Epithelial cell of esophagus (primary cell): ENCODE measurements at regions not wholly inside any gene's neighbourhood (a gene's known extent, or its start where the extent isn't known, plus 50 kb on each side); places are given as distances from the start of the nearest gene placed in this dataset.
A peak's percentile ranks its signal among the peaks of the same experiment; 100 is the strongest.

ENCODE experiments used
- DNase-seq: peaks from one replicate; pipeline ENCODE4 v3.0.0; 2010; ENCODE audit warnings: low read depth
- H3K4me3 ChIP-seq: 2 replicates; pipeline ENCODE4 v1.5.1; 2011; ENCODE audit warnings: mild to moderate bottlenecking, low read length, control low read depth
- TF ChIP-seq, protein P1 (sequence below): IDR thresholded peaks from 2 replicates; pipeline ENCODE4 v1.5.1; 2011; ENCODE audit warnings: low read depth, mild to moderate bottlenecking, low read length, control low read depth, inconsistent platforms; ENCODE audit not compliant: insufficient read depth; ENCODE audit errors: missing control alignments

DNA sequence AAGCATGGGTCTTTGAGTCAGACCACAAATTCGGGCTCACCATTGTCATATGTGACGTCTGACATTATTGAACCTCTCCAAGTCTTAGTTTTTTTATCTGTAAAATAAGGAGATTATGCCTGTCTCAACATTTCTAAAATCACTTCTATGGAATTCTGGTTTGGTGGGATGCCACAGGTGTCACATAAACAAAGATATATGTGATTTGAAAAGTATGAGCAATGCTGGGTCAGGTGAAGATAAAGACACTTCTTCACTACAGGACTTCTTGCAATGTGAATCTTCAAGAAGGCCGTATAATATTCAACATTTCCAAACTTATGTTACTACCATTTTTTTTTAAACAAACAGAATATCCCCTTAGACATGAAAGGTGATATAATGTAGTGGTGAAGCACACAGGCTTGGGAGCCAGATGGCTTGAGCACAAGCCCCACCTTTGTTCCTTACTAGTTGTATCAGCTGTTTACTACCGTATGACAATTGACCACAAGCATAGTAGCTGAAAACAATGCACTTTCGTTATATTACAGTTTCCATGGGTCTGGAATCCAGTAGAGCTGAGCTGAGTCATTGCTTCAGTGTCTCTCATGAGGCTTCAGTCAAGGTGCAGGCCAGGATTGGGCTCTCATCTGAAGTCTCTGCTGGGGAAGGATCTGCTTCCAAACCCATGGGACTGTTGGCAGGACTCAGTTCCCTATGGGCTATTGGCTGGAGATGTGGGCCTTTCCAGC, 87.7 kb downstream of the UTP18 start:
- DNase-seq: no peak
- H3K4me3 ChIP-seq: no peak overlapping the region
- TF ChIP-seq, protein P1, sequence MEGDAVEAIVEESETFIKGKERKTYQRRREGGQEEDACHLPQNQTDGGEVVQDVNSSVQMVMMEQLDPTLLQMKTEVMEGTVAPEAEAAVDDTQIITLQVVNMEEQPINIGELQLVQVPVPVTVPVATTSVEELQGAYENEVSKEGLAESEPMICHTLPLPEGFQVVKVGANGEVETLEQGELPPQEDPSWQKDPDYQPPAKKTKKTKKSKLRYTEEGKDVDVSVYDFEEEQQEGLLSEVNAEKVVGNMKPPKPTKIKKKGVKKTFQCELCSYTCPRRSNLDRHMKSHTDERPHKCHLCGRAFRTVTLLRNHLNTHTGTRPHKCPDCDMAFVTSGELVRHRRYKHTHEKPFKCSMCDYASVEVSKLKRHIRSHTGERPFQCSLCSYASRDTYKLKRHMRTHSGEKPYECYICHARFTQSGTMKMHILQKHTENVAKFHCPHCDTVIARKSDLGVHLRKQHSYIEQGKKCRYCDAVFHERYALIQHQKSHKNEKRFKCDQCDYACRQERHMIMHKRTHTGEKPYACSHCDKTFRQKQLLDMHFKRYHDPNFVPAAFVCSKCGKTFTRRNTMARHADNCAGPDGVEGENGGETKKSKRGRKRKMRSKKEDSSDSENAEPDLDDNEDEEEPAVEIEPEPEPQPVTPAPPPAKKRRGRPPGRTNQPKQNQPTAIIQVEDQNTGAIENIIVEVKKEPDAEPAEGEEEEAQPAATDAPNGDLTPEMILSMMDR: no peak

DNA sequence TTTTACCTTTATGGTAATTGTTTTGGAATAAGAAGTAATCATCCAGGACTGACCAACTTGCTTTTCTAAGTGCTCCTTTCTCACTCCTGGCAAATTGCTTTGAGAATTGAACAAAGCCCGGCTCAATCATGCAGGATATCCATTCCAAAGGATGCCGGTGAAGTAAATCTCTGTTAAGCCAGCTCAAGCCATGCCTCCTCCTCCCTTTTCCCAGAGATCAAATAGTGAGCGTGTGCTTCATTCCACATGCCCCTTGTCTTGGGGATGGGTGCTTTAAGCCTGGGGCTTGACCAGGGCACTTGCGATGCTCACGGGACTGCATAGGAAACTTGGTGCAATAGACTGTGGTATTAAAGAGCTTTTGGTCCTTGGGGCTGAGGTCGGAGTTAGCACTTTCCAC, 90.7 kb downstream of the UTP18 start:
- no peak overlapping the region for H3K4me3 ChIP-seq
- TF ChIP-seq, protein P1: no peak

DNA sequence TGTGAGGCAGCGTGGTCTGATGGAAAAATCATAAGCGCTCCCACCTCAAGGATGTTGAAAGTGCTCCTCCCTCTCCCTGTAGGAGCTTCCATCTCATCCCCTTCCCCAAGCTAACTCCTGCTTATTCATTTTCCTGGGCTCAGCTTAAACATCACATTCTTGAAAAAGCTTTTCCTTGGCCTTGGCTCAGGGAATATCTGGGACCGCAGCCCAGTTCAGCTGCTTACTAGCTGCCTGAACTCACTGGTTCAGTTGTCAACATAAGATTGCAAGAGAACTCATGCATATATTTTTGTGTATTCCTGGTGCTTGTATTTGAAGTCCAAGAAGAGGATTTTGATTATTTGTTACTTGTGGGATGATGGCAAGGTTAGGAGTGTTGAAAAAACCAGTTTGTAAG, 91.5 kb downstream of the UTP18 start:
- TF ChIP-seq, protein P1: no peak
- no peak overlapping the region for H3K4me3 ChIP-seq
- DNase-seq: no peak

More for the DNA sequence above, 90.7 kb downstream of the UTP18 start:
- DNase-seq: no peak

DNA sequence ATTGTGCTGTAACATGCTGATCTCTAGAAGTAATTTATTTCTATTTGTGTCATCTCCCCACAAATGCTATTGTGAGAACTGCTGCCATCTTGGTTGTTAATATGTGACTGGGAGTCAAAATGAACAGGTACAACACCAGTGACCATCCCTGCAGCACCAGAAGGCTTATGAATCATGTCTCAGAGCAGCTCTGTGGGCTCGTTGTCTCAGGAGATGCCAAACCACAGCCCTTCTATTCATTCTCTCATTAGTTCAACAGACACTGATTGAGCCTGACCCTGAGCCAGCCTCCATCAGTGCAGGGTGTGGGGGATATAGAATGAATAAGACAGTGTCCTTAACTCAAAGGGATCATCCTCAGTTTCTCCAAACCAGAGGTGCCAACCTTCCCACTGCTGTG, 92.5 kb downstream of the UTP18 start:
- no peak overlapping the region for H3K4me3 ChIP-seq
- TF ChIP-seq, protein P1: no peak
- DNase-seq: no peak

DNA sequence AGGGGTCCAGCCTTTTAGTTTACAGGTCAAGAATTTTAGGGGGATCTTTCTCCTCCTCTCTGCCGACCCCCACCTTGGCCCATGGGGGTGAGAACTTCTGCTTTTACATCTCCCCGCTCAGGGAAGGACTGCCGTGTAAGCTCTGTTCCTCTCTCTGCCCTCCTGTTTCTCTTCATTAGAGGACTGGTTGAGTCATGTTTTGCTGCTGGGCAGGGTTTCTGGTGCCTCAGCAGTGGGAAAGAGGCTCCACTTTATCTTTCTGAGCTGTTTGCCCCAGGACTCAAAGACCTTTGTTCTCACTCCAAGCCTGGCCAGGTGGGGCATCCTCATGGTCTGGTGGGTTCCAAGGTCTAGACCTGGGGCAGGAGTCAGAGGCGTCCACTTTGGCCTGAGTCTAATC, 93.0 kb downstream of the UTP18 start:
- no peak overlapping the region for H3K4me3 ChIP-seq
- DNase-seq: peak; percentile 4
- TF ChIP-seq, protein P1: no peak

DNA sequence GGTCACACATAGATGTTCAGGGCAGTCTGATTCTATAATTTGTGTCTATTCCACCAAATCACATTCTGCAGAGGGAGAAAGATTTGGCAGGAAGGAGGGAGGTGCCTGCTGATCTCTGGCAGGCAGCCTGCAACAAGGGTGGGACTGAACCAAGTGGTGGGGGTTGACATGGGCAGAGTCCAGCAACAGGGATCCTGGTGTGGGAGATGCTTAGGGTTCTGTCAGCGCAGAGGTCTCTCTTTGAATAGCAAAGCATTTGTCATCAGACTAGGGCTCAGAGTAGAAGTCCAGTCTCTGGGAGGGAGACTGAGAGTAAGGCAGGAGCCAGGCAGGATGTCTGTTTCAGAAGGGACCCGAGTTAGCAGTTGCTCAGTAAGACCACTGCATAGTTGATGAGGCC, 94.6 kb downstream of the UTP18 start:
- no peak overlapping the region for H3K4me3 ChIP-seq
- TF ChIP-seq, protein P1: no peak
- DNase-seq: no peak
